ENCODE measurements at regions not wholly inside any gene's neighbourhood (a gene's known extent, or its start where the extent isn't known, plus 50 kb on each side); places are given as distances from the start of the nearest gene placed in this dataset.

GRCh38 chr11:116300232-116300631 lies 472.6 kb downstream of the BUD13 start:
- no peak for DNase-seq (ENCODE audit: low spot score)

- DNase-seq (ENCODE audit: low spot score) = no peak
Observed at GRCh38 chr11:116294630-116295029, 478.2 kb downstream of the BUD13 start.

- DNase-seq (ENCODE audit: low spot score) = no peak
Observed at GRCh38 chr11:116287866-116288265, 484.9 kb downstream of the BUD13 start.

GRCh38 chr11:116285026-116285425 lies 487.8 kb downstream of the BUD13 start:
- no peak for DNase-seq (ENCODE audit: low spot score)

GRCh38 chr11:116283300-116283699 lies 489.5 kb downstream of the BUD13 start:
- no peak for DNase-seq (ENCODE audit: low spot score)

GRCh38 chr11:116282481-116282880 lies 490.3 kb downstream of the BUD13 start:
- no peak for DNase-seq (ENCODE audit: low spot score)

GRCh38 chr11:116281173-116282160 lies 491.3 kb downstream of the BUD13 start:
- DNase-seq (ENCODE audit: low spot score) = no peak

- DNase-seq (ENCODE audit: low spot score) = no peak
Observed at GRCh38 chr11:116279511-116279910, 493.3 kb downstream of the BUD13 start.

GRCh38 chr11:116278076-116278475 lies 494.7 kb downstream of the BUD13 start:
- DNase-seq (ENCODE audit: low spot score) = no peak

GRCh38 chr11:116276051-116277044 lies 496.4 kb downstream of the BUD13 start:
- peak; percentile 20 for DNase-seq (ENCODE audit: low spot score)

- DNase-seq (ENCODE audit: low spot score) = peak; percentile 29
Observed at GRCh38 chr11:116275635-116276034, 497.2 kb downstream of the BUD13 start.

GRCh38 chr11:116274521-116274920 lies 498.3 kb downstream of the BUD13 start:
- no peak for DNase-seq (ENCODE audit: low spot score)

- DNase-seq (ENCODE audit: low spot score) = no peak
Observed at GRCh38 chr11:116272181-116272789, 500.5 kb downstream of the BUD13 start.

- no peak for DNase-seq (ENCODE audit: low spot score)
Observed at GRCh38 chr11:116271479-116271878, 501.3 kb downstream of the BUD13 start.

- DNase-seq (ENCODE audit: low spot score) = no peak
Observed at GRCh38 chr11:116267146-116267545, 505.6 kb downstream of the BUD13 start.

- no peak for DNase-seq (ENCODE audit: low spot score)
Observed at GRCh38 chr11:116263770-116264169, 509.0 kb downstream of the BUD13 start.

- no peak for DNase-seq (ENCODE audit: low spot score)
Observed at GRCh38 chr11:116263019-116263418, 509.8 kb downstream of the BUD13 start.

- no peak for DNase-seq (ENCODE audit: low spot score)
Observed at GRCh38 chr11:116262370-116262769, 510.4 kb downstream of the BUD13 start.

GRCh38 chr11:116261606-116262005 lies 511.2 kb downstream of the BUD13 start:
- no peak for DNase-seq (ENCODE audit: low spot score)

GRCh38 chr11:116258821-116259220 lies 514.0 kb downstream of the BUD13 start:
- DNase-seq (ENCODE audit: low spot score) = no peak

- no peak for DNase-seq (ENCODE audit: low spot score)
Observed at GRCh38 chr11:116257883-116258282, 514.9 kb downstream of the BUD13 start.

GRCh38 chr11:116257092-116257491 lies 515.7 kb downstream of the BUD13 start:
- DNase-seq (ENCODE audit: low spot score) = no peak
